ENCODE measurements at regions not wholly inside any gene's neighbourhood (a gene's known extent, or its start where the extent isn't known, plus 50 kb on each side); places are given as distances from the start of the nearest gene placed in this dataset.
"Not testable (repeated sequence)": the region's sequence is repeated elsewhere in the genome, so short reads cannot be mapped to it uniquely, and the experiment has no call there.

GRCh38 chr2:129803032-129803431, 176.4 kb upstream of the RAB6C start:
- H3K36me3 ChIP-seq (ENCODE audit: insufficient read depth, low read length) = no peaks in the 10 kb centered on the region
- WGBS = no CpG with 5 or more reads among the region's 1 CpG
- H3K9ac ChIP-seq (ENCODE audit: low read depth, low read length) = no peak overlapping the region
- no peak overlapping the region for H3K4me3 ChIP-seq (ENCODE audit: low read length)
- no peaks in the 10 kb centered on the region for H3K27me3 ChIP-seq (ENCODE audit: insufficient read depth, low read length)
- no peak overlapping the region for H3K27ac ChIP-seq (ENCODE audit: low read depth, low read length)
- no peaks in the 10 kb centered on the region for H3K9me3 ChIP-seq (ENCODE audit: insufficient read depth, low read depth, low read length)
- peaks cover 36% of the 10 kb centered on the region for H3K4me1 ChIP-seq (ENCODE audit: insufficient read depth, low read length)

GRCh38 chr2:129803871-129804270, 175.6 kb upstream of the RAB6C start:
- Histone ChIP-seq H3K9ac (ENCODE audit: low read depth, low read length) (no peak overlapping the region), H3K4me1 (ENCODE audit: insufficient read depth, low read length) (peaks cover 36% of the 10 kb centered on the region), H3K9me3 (ENCODE audit: insufficient read depth, low read depth, low read length) (no peaks in the 10 kb centered on the region), H3K4me3 (ENCODE audit: low read length) (no peak overlapping the region), H3K36me3 (ENCODE audit: insufficient read depth, low read length) (no peaks in the 10 kb centered on the region), H3K27me3 (ENCODE audit: insufficient read depth, low read length) (no peaks in the 10 kb centered on the region), H3K27ac (ENCODE audit: low read depth, low read length) (no peak overlapping the region)
- WGBS = 100% methylated on average over 3 of the region's 3 CpGs

- no peaks in the 10 kb centered on the region for H3K27me3 ChIP-seq (ENCODE audit: insufficient read depth, low read length)
- H3K9ac ChIP-seq (ENCODE audit: low read depth, low read length) = no peak overlapping the region
- H3K9me3 ChIP-seq (ENCODE audit: insufficient read depth, low read depth, low read length) = no peaks in the 10 kb centered on the region
- H3K36me3 ChIP-seq (ENCODE audit: insufficient read depth, low read length) = no peaks in the 10 kb centered on the region
- 80% methylated on average over 11 of the region's 11 CpGs for WGBS
- no peak overlapping the region for H3K4me3 ChIP-seq (ENCODE audit: low read length)
- no peak overlapping the region for H3K27ac ChIP-seq (ENCODE audit: low read depth, low read length)
- peaks cover 36% of the 10 kb centered on the region for H3K4me1 ChIP-seq (ENCODE audit: insufficient read depth, low read length)
Observed at GRCh38 chr2:129805899-129806298, 173.6 kb upstream of the RAB6C start.

GRCh38 chr2:129806317-129806716, 173.1 kb upstream of the RAB6C start:
- H3K4me1 ChIP-seq (ENCODE audit: insufficient read depth, low read length) = peaks cover 32% of the 10 kb centered on the region
- 48% methylated on average over 8 of the region's 8 CpGs for WGBS
- no peaks in the 10 kb centered on the region for H3K9me3 ChIP-seq (ENCODE audit: insufficient read depth, low read depth, low read length)
- H3K9ac ChIP-seq (ENCODE audit: low read depth, low read length) = no peak overlapping the region
- H3K27ac ChIP-seq (ENCODE audit: low read depth, low read length) = no peak overlapping the region
- no peak overlapping the region for H3K4me3 ChIP-seq (ENCODE audit: low read length)
- H3K36me3 ChIP-seq (ENCODE audit: insufficient read depth, low read length) = no peaks in the 10 kb centered on the region
- no peaks in the 10 kb centered on the region for H3K27me3 ChIP-seq (ENCODE audit: insufficient read depth, low read length)

- Histone ChIP-seq H3K4me1 (ENCODE audit: insufficient read depth, low read length) (peaks cover 25% of the 10 kb centered on the region), H3K4me3 (ENCODE audit: low read length) (no peak overlapping the region), H3K36me3 (ENCODE audit: insufficient read depth, low read length) (no peaks in the 10 kb centered on the region), H3K27me3 (ENCODE audit: insufficient read depth, low read length) (no peaks in the 10 kb centered on the region), H3K9ac (ENCODE audit: low read depth, low read length) (no peak overlapping the region), H3K9me3 (ENCODE audit: insufficient read depth, low read depth, low read length) (no peaks in the 10 kb centered on the region), H3K27ac (ENCODE audit: low read depth, low read length) (no peak overlapping the region)
- WGBS = 35% methylated on average over 7 of the region's 7 CpGs
Observed at GRCh38 chr2:129806990-129807389, 172.5 kb upstream of the RAB6C start.

GRCh38 chr2:129807642-129808338, 171.7 kb upstream of the RAB6C start:
- H3K4me3 ChIP-seq (ENCODE audit: low read length) = not testable (repeated sequence)

GRCh38 chr2:129810521-129810920, 168.9 kb upstream of the RAB6C start:
- Histone ChIP-seq H3K9ac (ENCODE audit: low read depth, low read length) (no peak overlapping the region), H3K9me3 (ENCODE audit: insufficient read depth, low read depth, low read length) (peaks cover 4% of the 10 kb centered on the region), H3K36me3 (ENCODE audit: insufficient read depth, low read length) (no peaks in the 10 kb centered on the region), H3K4me3 (ENCODE audit: low read length) (no peak overlapping the region), H3K27me3 (ENCODE audit: insufficient read depth, low read length) (no peaks in the 10 kb centered on the region), H3K4me1 (ENCODE audit: insufficient read depth, low read length) (peaks cover 13% of the 10 kb centered on the region), H3K27ac (ENCODE audit: low read depth, low read length) (no peak overlapping the region)
- WGBS = 93% methylated on average over 3 of the region's 3 CpGs

More at GRCh38 chr2:129807642-129808338, 171.7 kb upstream of the RAB6C start:
- WGBS = 75% methylated on average over 19 of the region's 22 CpGs
- peaks cover 17% of the 10 kb centered on the region for H3K4me1 ChIP-seq (ENCODE audit: insufficient read depth, low read length)
- not testable (repeated sequence) for H3K27me3 ChIP-seq (ENCODE audit: insufficient read depth, low read length); H3K36me3 ChIP-seq (ENCODE audit: insufficient read depth, low read length); H3K27ac ChIP-seq (ENCODE audit: low read depth, low read length); H3K9me3 ChIP-seq (ENCODE audit: insufficient read depth, low read depth, low read length); H3K9ac ChIP-seq (ENCODE audit: low read depth, low read length)

GRCh38 chr2:129812071-129812470, 167.4 kb upstream of the RAB6C start:
- Histone ChIP-seq H3K27ac (ENCODE audit: low read depth, low read length) (no peak overlapping the region), H3K4me1 (ENCODE audit: insufficient read depth, low read length) (peaks cover 3% of the 10 kb centered on the region; the same call in 1 of the 2 replicates), H3K9ac (ENCODE audit: low read depth, low read length) (no peak overlapping the region), H3K9me3 (ENCODE audit: insufficient read depth, low read depth, low read length) (peaks cover 16% of the 10 kb centered on the region), H3K27me3 (ENCODE audit: insufficient read depth, low read length) (no peaks in the 10 kb centered on the region), H3K36me3 (ENCODE audit: insufficient read depth, low read length) (no peaks in the 10 kb centered on the region), H3K4me3 (ENCODE audit: low read length) (no peak overlapping the region)
- 94% methylated on average over 4 of the region's 4 CpGs for WGBS

- no peaks in the 10 kb centered on the region for H3K4me1 ChIP-seq (ENCODE audit: insufficient read depth, low read length)
- 80% methylated on average over 3 of the region's 3 CpGs for WGBS
- H3K36me3 ChIP-seq (ENCODE audit: insufficient read depth, low read length) = no peaks in the 10 kb centered on the region
- no peaks in the 10 kb centered on the region for H3K27me3 ChIP-seq (ENCODE audit: insufficient read depth, low read length)
- H3K4me3 ChIP-seq (ENCODE audit: low read length) = no peak overlapping the region
- H3K27ac ChIP-seq (ENCODE audit: low read depth, low read length) = no peak overlapping the region
- H3K9me3 ChIP-seq (ENCODE audit: insufficient read depth, low read depth, low read length) = peaks cover 16% of the 10 kb centered on the region
- no peak overlapping the region for H3K9ac ChIP-seq (ENCODE audit: low read depth, low read length)
Observed at GRCh38 chr2:129812654-129813053, 166.8 kb upstream of the RAB6C start.

- WGBS = 91% methylated on average over 4 of the region's 4 CpGs
- H3K4me3 ChIP-seq (ENCODE audit: low read length) = no peak overlapping the region
- H3K27me3 ChIP-seq (ENCODE audit: insufficient read depth, low read length) = no peaks in the 10 kb centered on the region
- no peak overlapping the region for H3K9ac ChIP-seq (ENCODE audit: low read depth, low read length)
- H3K36me3 ChIP-seq (ENCODE audit: insufficient read depth, low read length) = no peaks in the 10 kb centered on the region
- no peaks in the 10 kb centered on the region for H3K4me1 ChIP-seq (ENCODE audit: insufficient read depth, low read length)
- no peak overlapping the region for H3K27ac ChIP-seq (ENCODE audit: low read depth, low read length)
- H3K9me3 ChIP-seq (ENCODE audit: insufficient read depth, low read depth, low read length) = peaks cover 16% of the 10 kb centered on the region
Observed at GRCh38 chr2:129813404-129813803, 166.1 kb upstream of the RAB6C start.

- Histone ChIP-seq H3K9ac (ENCODE audit: low read depth, low read length) (no peak overlapping the region), H3K27me3 (ENCODE audit: insufficient read depth, low read length) (no peaks in the 10 kb centered on the region), H3K9me3 (ENCODE audit: insufficient read depth, low read depth, low read length) (peaks cover 16% of the 10 kb centered on the region), H3K4me3 (ENCODE audit: low read length) (no peak overlapping the region), H3K4me1 (ENCODE audit: insufficient read depth, low read length) (no peaks in the 10 kb centered on the region), H3K27ac (ENCODE audit: low read depth, low read length) (no peak overlapping the region), H3K36me3 (ENCODE audit: insufficient read depth, low read length) (no peaks in the 10 kb centered on the region)
- 95% methylated on average over 16 of the region's 16 CpGs for WGBS
Observed at GRCh38 chr2:129816813-129817574, 162.5 kb upstream of the RAB6C start.
